ENCODE measurements at regions not wholly inside any gene's neighbourhood (a gene's known extent, or its start where the extent isn't known, plus 50 kb on each side); places are given as distances from the start of the nearest gene placed in this dataset.

- no peaks in the 10 kb centered on the region for H3K9me3 ChIP-seq
- H3K4me3 ChIP-seq = no peak overlapping the region
- ATAC-seq (no peak), DNase-seq (ENCODE audit: low read depth in 1 of 2, low spot score in 1 of 2) (no peak), FAIRE-seq (no peak)
- TF ChIP-seq RARB (CRISPR knock-in tag; IDR thresholded peaks at IDR 0.05) = no peak
- TF ChIP-seq HMGXB4 (CRISPR knock-in tag; IDR thresholded peaks at IDR 0.05; ENCODE audit: borderline replicate concordance) = no peak
- TF ChIP-seq GATA3 (IDR thresholded peaks at IDR 0.05; ENCODE audit: borderline replicate concordance) = no peak
- no peak for TF ChIP-seq JUNB (IDR thresholded peaks at IDR 0.05)
- no peak for TF ChIP-seq HOXB13 (CRISPR knock-in tag; IDR thresholded peaks at IDR 0.05; ENCODE audit: low read depth)
- no peak for TF ChIP-seq RFX5 (IDR thresholded peaks at IDR 0.05)
- TF ChIP-seq ELK1 (IDR thresholded peaks at IDR 0.05; ENCODE audit: low read depth, low read length) = no peak
- no peak for TF ChIP-seq ZNF302 (CRISPR knock-in tag; IDR thresholded peaks at IDR 0.05)
- no peak for TF ChIP-seq TP53 (CRISPR knock-in tag; IDR thresholded peaks at IDR 0.05)
- no peak for TF ChIP-seq PHF8 (IDR thresholded peaks at IDR 0.05; ENCODE audit: borderline replicate concordance, low read depth)
- TF ChIP-seq CEBPB (IDR thresholded peaks at IDR 0.05) = no peak
- no peak for TF ChIP-seq JUN (IDR thresholded peaks at IDR 0.05)
- no peak for TF ChIP-seq TFCP2L1 (CRISPR knock-in tag; IDR thresholded peaks at IDR 0.05)
- no peak for TF ChIP-seq BCL3 (IDR thresholded peaks at IDR 0.05)
- no peak for TF ChIP-seq MAZ (IDR thresholded peaks at IDR 0.05; ENCODE audit: borderline replicate concordance, low read depth, low read length)
- H3K27ac ChIP-seq = no peak overlapping the region
- POLR2A ChIA-PET = no interaction called here
- no peaks in the 10 kb centered on the region for H3K4me1 ChIP-seq
- WGBS (ENCODE audit: missing lambda C conversion rate) = 64% methylated on average over 4 of the region's 4 CpGs
- no peak overlapping the region for H3K4me2 ChIP-seq
- CTCF ChIA-PET = no interaction called here
Measured at GRCh38 chr1:168987330-168987729, 119.2 kb upstream of the ATP1B1 start.

GRCh38 chr1:168987923-168988322, 118.6 kb upstream of the ATP1B1 start:
- ChIA-PET CTCF (no interaction called here), POLR2A (no interaction called here)
- ATAC-seq (no peak), FAIRE-seq (no peak), DNase-seq (ENCODE audit: low read depth in 1 of 2, low spot score in 1 of 2) (no peak)
- WGBS (ENCODE audit: missing lambda C conversion rate) = 41% methylated on average over 2 of the region's 2 CpGs
- H3K4me2 ChIP-seq = no peak overlapping the region
- TF ChIP-seq HOXB13 (CRISPR knock-in tag; IDR thresholded peaks at IDR 0.05; ENCODE audit: low read depth) (no peak), CHD4 (IDR thresholded peaks at IDR 0.05; ENCODE audit: borderline replicate concordance) (no peak), KDM5A (IDR thresholded peaks at IDR 0.05) (no peak), MYC (IDR thresholded peaks at IDR 0.05; ENCODE audit: borderline replicate concordance, low read length) (no peak), CBX2 (IDR thresholded peaks at IDR 0.05; ENCODE audit: borderline replicate concordance, low read depth) (no peak), ZSCAN20 (CRISPR knock-in tag; IDR thresholded peaks at IDR 0.05) (no peak), FOXS1 (CRISPR knock-in tag; IDR thresholded peaks at IDR 0.05) (no peak), CEBPB (IDR thresholded peaks at IDR 0.05) (no peak), SREBF2 (IDR thresholded peaks at IDR 0.05) (no peak), MAZ (IDR thresholded peaks at IDR 0.05; ENCODE audit: borderline replicate concordance, low read depth, low read length) (no peak), POLR2A (IDR thresholded peaks at IDR 0.05; ENCODE audit: low read length) (no peak), PHF8 (IDR thresholded peaks at IDR 0.05; ENCODE audit: borderline replicate concordance, low read depth) (no peak), RARB (CRISPR knock-in tag; IDR thresholded peaks at IDR 0.05) (no peak)
- H3K9me3 ChIP-seq = no peaks in the 10 kb centered on the region
- H3K27ac ChIP-seq = no peak overlapping the region
- H3K4me1 ChIP-seq = no peaks in the 10 kb centered on the region
- no peak overlapping the region for H3K4me3 ChIP-seq
